K562 (cell line): ENCODE measurements at regions not wholly inside any gene's neighbourhood (a gene's known extent, or its start where the extent isn't known, plus 50 kb on each side); places are given as distances from the start of the nearest gene placed in this dataset.

Source experiments
- ATAC-seq: fragments of 200-7000 bp; cut with Tn5 transposase; 3 replicates; pipeline ENCODE4 v1.9.1; 2020; ENCODE audit warnings: moderate library complexity
- BruUV-seq: library from RNA; stranded (reverse); fragments of 400-500 nt; replicated peaks from 2 replicates; lab custom pipeline; 2021; lab: Mats Ljungman, UMichigan
- CTCF ChIA-PET: fragments of 300-600 bp; formaldehyde crosslinking; extraction: SDS; loops from one replicate; lab custom pipeline; 2021; ENCODE audit warnings: low intra/inter-chr PET ratio; lab: Yijun Ruan, JAX
- POLR2A ChIA-PET: fragments of 300-600, 350-650 bp; sonication (Branson Sonifier 250); formaldehyde crosslinking; extraction: SDS; loops from one replicate; lab custom pipeline; 2021; ENCODE audit warnings: antibody characterized with exemption, inconsistent platforms; lab: Yijun Ruan, JAX
- DNase-seq, 4 experiments: peaks; one replicate each; pipeline versions ENCODE4 v3.0.0 to v3.0.0-alpha.2; 2011 to 2018; ENCODE audit warnings: low spot score in 3 of 4, mixed read lengths in 3 of 4; ENCODE audit errors: extremely low read depth in 1 of 4
- FAIRE-seq: peaks from 2 replicates; lab custom pipeline; 2011; peaks lifted over from hg19 to GRCh38; lab: Jason Lieb, UNC
- H2AFZ ChIP-seq: 2 replicates; pipeline ENCODE4 v1.6.0; 2011; ENCODE audit warnings: low read depth, low read length, control low read depth, inconsistent platforms
- H3K27ac ChIP-seq: fragments of 200-600 bp; 3 replicates; pipeline ENCODE4 v1.8.0; 2011; ENCODE audit warnings: low read depth, mild to moderate bottlenecking, control low read depth, inconsistent platforms, low read length, moderate library complexity, mixed read lengths; ENCODE audit errors: extremely low read depth
- H3K27me3 ChIP-seq, 2 experiments: fragments of 300-600 bp in 1 of 2; 2 replicates in 1 of 2; 3 replicates in 1 of 2; pipeline versions ENCODE4 v1.6.0 to v1.8.0; 2011; ENCODE audit warnings: inconsistent platforms in 2 of 2, low read length in 2 of 2, mild to moderate bottlenecking in 1 of 2, mixed read lengths in 1 of 2, moderate library complexity in 1 of 2; ENCODE audit not compliant: control insufficient read depth in 2 of 2, insufficient read depth in 2 of 2
- H3K36me3 ChIP-seq: fragments of 300-600 bp; 3 replicates; pipeline ENCODE4 v1.8.0; 2011; ENCODE audit warnings: mild to moderate bottlenecking, low read length, inconsistent platforms; ENCODE audit not compliant: control insufficient read depth, insufficient read depth
- H3K4me1 ChIP-seq, 2 experiments: fragments of 200-600 bp in 1 of 2; replicated peaks in 1 of 2; 2 replicates in 1 of 2; 3 replicates in 1 of 2; pipeline versions ENCODE4 v1.5.1 to v1.8.0; 2011; ENCODE audit warnings: inconsistent platforms in 2 of 2, low read length in 2 of 2, mild to moderate bottlenecking in 1 of 2, mixed read lengths in 1 of 2, moderate library complexity in 1 of 2; ENCODE audit not compliant: control insufficient read depth in 2 of 2, insufficient read depth in 2 of 2
- H3K4me2 ChIP-seq: 2 replicates; pipeline ENCODE4 v1.6.1; 2011; ENCODE audit warnings: low read length, control low read depth, inconsistent platforms, mixed read lengths; ENCODE audit not compliant: insufficient read depth
- H3K4me3 ChIP-seq: fragments of 200-600 bp; sonication (generic), shearing (Covaris generic); 2 replicates; pipeline ENCODE4 v1.5.1; 2016; ENCODE audit warnings: control low read depth, inconsistent platforms
- H3K79me2 ChIP-seq: fragments of 200-600 bp; 3 replicates; pipeline ENCODE4 v1.8.0; 2011; ENCODE audit warnings: low read length, inconsistent platforms; ENCODE audit not compliant: control insufficient read depth, insufficient read depth
- H3K9ac ChIP-seq, 2 experiments: 2 replicates each; pipeline versions ENCODE4 v1.6.0 to v1.6.1; 2011; ENCODE audit warnings: low read depth in 2 of 2, low read length in 2 of 2, control low read depth in 1 of 2, inconsistent platforms in 1 of 2, mild to moderate bottlenecking in 1 of 2, mixed read lengths in 1 of 2; ENCODE audit not compliant: insufficient read depth in 1 of 2
- H3K9me1 ChIP-seq: one replicate; pipeline ENCODE4 v1.6.0; 2011; ENCODE audit warnings: inconsistent platforms, mild to moderate bottlenecking, low read length, moderate library complexity; ENCODE audit not compliant: control insufficient read depth, insufficient read depth
- H3K9me3 ChIP-seq: replicated peaks from 2 replicates; pipeline ENCODE4 v1.5.1; 2011; ENCODE audit warnings: low read depth, low read length, inconsistent platforms; ENCODE audit not compliant: control insufficient read depth, insufficient read depth
- H4K20me1 ChIP-seq: replicated peaks from 2 replicates; pipeline ENCODE4 v1.6.1; 2011; ENCODE audit warnings: low read length, inconsistent platforms, mixed read lengths; ENCODE audit not compliant: control insufficient read depth, insufficient read depth
- ETV1 ChIP-seq: fragments of 450-650 bp; conservative IDR thresholded peaks from 2 replicates; pipeline ENCODE4 v1.6.1; 2016; ENCODE audit warnings: missing genetic modification characterization, control low read depth, low read depth, missing compliant biosample characterization
- FIP1L1 ChIP-seq: fragments of 200-400 bp; formaldehyde crosslinking; IDR thresholded peaks from 2 replicates; pipeline ENCODE4 v1.6.1; 2018; ENCODE audit warnings: mild to moderate bottlenecking, low read depth, low read length; ENCODE audit not compliant: poor library complexity, severe bottlenecking
- GMEB1 ChIP-seq: fragments of 250-450 bp; sonication (Bioruptor Pico); IDR thresholded peaks from 2 replicates; pipeline ENCODE4 v1.4.0; 2020; ENCODE audit warnings: mild to moderate bottlenecking
- ILK ChIP-seq: fragments of 450-650 bp; IDR thresholded peaks from 2 replicates; pipeline ENCODE4 v1.6.1; 2016; ENCODE audit warnings: missing genetic modification characterization, low read depth, mild to moderate bottlenecking, missing compliant biosample characterization, moderate library complexity, borderline replicate concordance
- PML ChIP-seq: IDR thresholded peaks from 2 replicates; pipeline ENCODE4 v1.6.1; 2012; ENCODE audit warnings: low read length, inconsistent platforms
- RBM22 ChIP-seq: fragments of 200-400 bp; formaldehyde crosslinking; IDR thresholded peaks from 2 replicates; pipeline ENCODE4 v1.6.1; 2018; ENCODE audit warnings: low read length, low read depth; ENCODE audit not compliant: poor library complexity, severe bottlenecking
- SIN3B ChIP-seq: fragments of 450-650 bp; IDR thresholded peaks from 2 replicates; pipeline ENCODE4 v1.6.1; 2017; ENCODE audit warnings: low read depth, mild to moderate bottlenecking, moderate library complexity
- SMAD4 ChIP-seq: fragments of 250-450 bp; sonication (Bioruptor Pico); conservative IDR thresholded peaks from 2 replicates; pipeline ENCODE4 v1.8.0; 2021; ENCODE audit warnings: inconsistent platforms, mild to moderate bottlenecking, moderate library complexity
- SP1 ChIP-seq: sonication (generic); formaldehyde crosslinking; IDR thresholded peaks from 2 replicates; pipeline ENCODE4 v1.8.1; 2022; ENCODE audit warnings: mild to moderate bottlenecking, missing genetic modification reagents
- TCF3 ChIP-seq: sonication (generic); formaldehyde crosslinking; IDR thresholded peaks from 2 replicates; pipeline ENCODE4 v1.4.0; 2020; ENCODE audit warnings: mild to moderate bottlenecking, missing genetic modification reagents
- ZNF395 ChIP-seq: fragments of 200-800 bp; sonication (Bioruptor generic); IDR thresholded peaks from 2 replicates; pipeline ENCODE4 v1.6.1; 2017; ENCODE audit warnings: missing genetic modification characterization, missing compliant biosample characterization
- WGBS: fragments of 100-300 bp; shearing (Covaris generic); methylation state at CpG from one replicate; pipeline ENCODE4 v1.1.6; 2016; ENCODE audit warnings: low coverage, mixed read lengths; ENCODE audit not compliant: insufficient coverage; ENCODE audit errors: missing lambda C conversion rate; 5-methylcytosine and 5-hydroxymethylcytosine counted together
- in situ Hi-C: fragments of 300-500 bp; cut with MboI; formaldehyde crosslinking; loops from 4 replicates; pipeline ENCODE4 v1.15.0; 2018; ENCODE audit warnings: inconsistent platforms, mixed read lengths
- intact Hi-C: fragments of 100-400 bp; cut with micrococcal nuclease; formaldehyde crosslinking; loops from 2 replicates; pipeline ENCODE4 v1.14.2; 2022
- TF ChIP-seq, protein P1 (sequence below): fragments of 450-650 bp; IDR thresholded peaks from 2 replicates; pipeline ENCODE4 v1.6.1; 2014; ENCODE audit warnings: low read depth, mild to moderate bottlenecking, moderate library complexity, borderline replicate concordance

- WGBS: 0% methylated on average over 4 of the region's 4 CpGs
- ChIA-PET POLR2A (no interaction called here), CTCF (no interaction called here)
- Histone ChIP-seq H3K27me3 (no peaks in the 10 kb centered on the region), H3K9me3 (no peaks in the 10 kb centered on the region), H3K4me3 (no peak overlapping the region), H3K4me2 (no peak overlapping the region), H3K36me3 (no peaks in the 10 kb centered on the region), H3K4me1 (no peaks in the 10 kb centered on the region), H3K9ac (no peak overlapping the region), H2AFZ (no peak overlapping the region), H3K27ac (no peak overlapping the region), H3K79me2 (no peaks in the 10 kb centered on the region), H3K9me1 (no peaks in the 10 kb centered on the region), H4K20me1 (no peaks in the 10 kb centered on the region)
- intact Hi-C loops: no loop called here
- BruUV-seq: no TSS peak
- in situ Hi-C loops: no loop called here
- ATAC-seq (no peak), DNase-seq (no peak), FAIRE-seq (no peak)
- TF ChIP-seq PML (no peak), SP1 (CRISPR knock-in tag) (no peak), ETV1 (tag) (no peak), ILK (tag) (no peak), SIN3B (no peak), SMAD4 (CRISPR knock-in tag) (no peak), FIP1L1 (no peak), GMEB1 (no peak), ZNF395 (CRISPR knock-in tag) (no peak), TCF3 (CRISPR knock-in tag) (no peak), RBM22 (no peak)
- TF ChIP-seq, protein P1, sequence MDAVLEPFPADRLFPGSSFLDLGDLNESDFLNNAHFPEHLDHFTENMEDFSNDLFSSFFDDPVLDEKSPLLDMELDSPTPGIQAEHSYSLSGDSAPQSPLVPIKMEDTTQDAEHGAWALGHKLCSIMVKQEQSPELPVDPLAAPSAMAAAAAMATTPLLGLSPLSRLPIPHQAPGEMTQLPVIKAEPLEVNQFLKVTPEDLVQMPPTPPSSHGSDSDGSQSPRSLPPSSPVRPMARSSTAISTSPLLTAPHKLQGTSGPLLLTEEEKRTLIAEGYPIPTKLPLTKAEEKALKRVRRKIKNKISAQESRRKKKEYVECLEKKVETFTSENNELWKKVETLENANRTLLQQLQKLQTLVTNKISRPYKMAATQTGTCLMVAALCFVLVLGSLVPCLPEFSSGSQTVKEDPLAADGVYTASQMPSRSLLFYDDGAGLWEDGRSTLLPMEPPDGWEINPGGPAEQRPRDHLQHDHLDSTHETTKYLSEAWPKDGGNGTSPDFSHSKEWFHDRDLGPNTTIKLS: no peak
Observed at GRCh38 chr10:108905821-108906220, 1017.5 kb downstream of the XPNPEP1 start.
